Caco-2 (cell line): ENCODE measurements at regions not wholly inside any gene's neighbourhood (a gene's known extent, or its start where the extent isn't known, plus 50 kb on each side); places are given as distances from the start of the nearest gene placed in this dataset.
A peak's percentile ranks its signal among the peaks of the same experiment; 100 is the strongest.

Source experiments
- BruUV-seq: library from RNA; stranded (reverse); fragments of 400-500 nt; replicated peaks from 2 replicates; lab custom pipeline; 2021; lab: Mats Ljungman, UMichigan
- CTCF ChIA-PET: fragments of 300-600 bp; sonication (Branson Sonifier 250); formaldehyde crosslinking; loops from one replicate; lab custom pipeline; 2022; ENCODE audit warnings: antibody characterized with exemption; lab: Charles Lee
- POLR2A ChIA-PET: fragments of 300-600 bp; sonication (Branson Sonifier 250); formaldehyde crosslinking; loops from one replicate; lab custom pipeline; 2022; ENCODE audit warnings: antibody characterized with exemption; lab: Charles Lee
- DNase-seq, 2 experiments: peaks; one replicate each; pipeline versions ENCODE4 v3.0.0 to v3.0.0-alpha.2; 2020 to 2022
- H3K27me3 ChIP-seq: replicated peaks from 2 replicates; pipeline ENCODE4 v1.6.0; 2011; ENCODE audit warnings: low read length; ENCODE audit not compliant: control insufficient read depth, insufficient read depth
- H3K36me3 ChIP-seq: 2 replicates; pipeline ENCODE4 v1.5.1; 2011; ENCODE audit warnings: low read length; ENCODE audit not compliant: control insufficient read depth, insufficient read depth
- H3K4me1 ChIP-seq: fragments of 250-450 bp; sonication (Bioruptor Pico); 2 replicates; pipeline ENCODE4 v1.5.1; 2020; ENCODE audit warnings: mild to moderate bottlenecking
- H3K4me3 ChIP-seq: 2 replicates; pipeline ENCODE4 v1.5.1; 2011; ENCODE audit warnings: low read depth, mild to moderate bottlenecking, control low read depth, low read length
- H3K9me3 ChIP-seq: fragments of 250-450 bp; sonication (Bioruptor Pico); 2 replicates; pipeline ENCODE4 v1.5.1; 2020; ENCODE audit warnings: mild to moderate bottlenecking, moderate library complexity
- H3K27ac Mint-ChIP-seq: one replicate; pipeline ENCODE4 v1.8.0; 2022; ENCODE audit warnings: mixed read lengths; ENCODE audit not compliant: unreplicated experiment
- H3K27me3 Mint-ChIP-seq: one replicate; pipeline ENCODE4 v1.8.0; 2022; ENCODE audit warnings: mixed read lengths; ENCODE audit not compliant: insufficient read depth, unreplicated experiment
- H3K36me3 Mint-ChIP-seq: one replicate; pipeline ENCODE4 v1.8.0; 2022; ENCODE audit warnings: mild to moderate bottlenecking, mixed read lengths; ENCODE audit not compliant: insufficient read depth, unreplicated experiment
- H3K4me1 Mint-ChIP-seq: one replicate; pipeline ENCODE4 v1.8.0; 2022; ENCODE audit warnings: low read depth, mixed read lengths; ENCODE audit not compliant: unreplicated experiment
- H3K4me3 Mint-ChIP-seq: one replicate; pipeline ENCODE4 v1.8.0; 2022; ENCODE audit warnings: mild to moderate bottlenecking, moderate library complexity, mixed read lengths; ENCODE audit not compliant: unreplicated experiment
- H3K9me3 Mint-ChIP-seq: one replicate; pipeline ENCODE4 v1.8.0; 2022; ENCODE audit warnings: mixed read lengths; ENCODE audit not compliant: unreplicated experiment
- intact Hi-C: fragments of 100-400 bp; cut with micrococcal nuclease; formaldehyde crosslinking; loops from one replicate; pipeline ENCODE4 v1.10.0; 2022; ENCODE audit not compliant: unreplicated experiment
- TF ChIP-seq, protein P1 (sequence below), 2 experiments: fragments of 200-600 bp in 1 of 2; IDR thresholded peaks; 1 replicate in 1 of 2; 2 replicates in 1 of 2; pipeline versions ENCODE4 v1.5.1 to v1.8.0; 2011 to 2022; ENCODE audit warnings: antibody characterized with exemption in 1 of 2, control low read depth in 1 of 2, inconsistent platforms in 1 of 2, low read depth in 1 of 2, low read length in 1 of 2, mild to moderate bottlenecking in 1 of 2, moderate library complexity in 1 of 2; ENCODE audit not compliant: insufficient read depth in 1 of 2, severe bottlenecking in 1 of 2, unreplicated experiment in 1 of 2

DNA sequence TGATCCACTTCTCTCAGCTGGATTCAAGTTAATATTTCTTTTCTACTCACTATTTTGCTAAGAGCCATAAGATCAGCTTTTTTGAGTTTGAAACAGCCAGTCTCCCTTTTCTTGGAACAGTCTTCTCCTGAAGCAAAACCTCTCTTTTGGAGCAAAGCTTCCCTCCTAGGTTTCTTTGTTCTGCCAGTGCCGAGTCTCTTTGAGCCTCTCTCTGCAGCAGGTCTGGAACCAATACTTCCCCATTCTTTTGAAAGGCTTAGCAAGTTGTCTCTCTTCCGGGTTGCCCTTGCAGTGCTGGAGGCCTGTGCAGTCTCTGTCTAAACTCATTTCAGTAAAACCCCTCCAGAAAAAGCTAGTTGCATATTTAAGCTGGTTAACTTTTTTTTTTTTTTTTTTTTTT, 454.8 kb downstream of the NOVA1 start:
- H3K36me3 Mint-ChIP-seq: no peaks in the 10 kb centered on the region
- BruUV-seq: no TSS peak
- Histone ChIP-seq H3K4me3 (no peak overlapping the region), H3K9me3 (no peaks in the 10 kb centered on the region), H3K27me3 (no peaks in the 10 kb centered on the region), H3K4me1 (0 out of 2 replicates have a peak, but pooled peaks cover 6% of the 10 kb centered on the region), H3K36me3 (no peaks in the 10 kb centered on the region)
- TF ChIP-seq, protein P1, sequence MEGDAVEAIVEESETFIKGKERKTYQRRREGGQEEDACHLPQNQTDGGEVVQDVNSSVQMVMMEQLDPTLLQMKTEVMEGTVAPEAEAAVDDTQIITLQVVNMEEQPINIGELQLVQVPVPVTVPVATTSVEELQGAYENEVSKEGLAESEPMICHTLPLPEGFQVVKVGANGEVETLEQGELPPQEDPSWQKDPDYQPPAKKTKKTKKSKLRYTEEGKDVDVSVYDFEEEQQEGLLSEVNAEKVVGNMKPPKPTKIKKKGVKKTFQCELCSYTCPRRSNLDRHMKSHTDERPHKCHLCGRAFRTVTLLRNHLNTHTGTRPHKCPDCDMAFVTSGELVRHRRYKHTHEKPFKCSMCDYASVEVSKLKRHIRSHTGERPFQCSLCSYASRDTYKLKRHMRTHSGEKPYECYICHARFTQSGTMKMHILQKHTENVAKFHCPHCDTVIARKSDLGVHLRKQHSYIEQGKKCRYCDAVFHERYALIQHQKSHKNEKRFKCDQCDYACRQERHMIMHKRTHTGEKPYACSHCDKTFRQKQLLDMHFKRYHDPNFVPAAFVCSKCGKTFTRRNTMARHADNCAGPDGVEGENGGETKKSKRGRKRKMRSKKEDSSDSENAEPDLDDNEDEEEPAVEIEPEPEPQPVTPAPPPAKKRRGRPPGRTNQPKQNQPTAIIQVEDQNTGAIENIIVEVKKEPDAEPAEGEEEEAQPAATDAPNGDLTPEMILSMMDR (IDR thresholded peaks at IDR 0.05; ENCODE audit: insufficient read depth in 1 of 2, low read depth in 1 of 2, low read length in 1 of 2, severe bottlenecking in 1 of 2, unreplicated experiment in 1 of 2): no peak
- H3K4me1 Mint-ChIP-seq: no peaks in the 10 kb centered on the region
- H3K9me3 Mint-ChIP-seq: no peaks in the 10 kb centered on the region
- H3K4me3 Mint-ChIP-seq: no peak overlapping the region
- DNase-seq: no peak
- peaks cover 10% of the 10 kb centered on the region for H3K27me3 Mint-ChIP-seq
- POLR2A ChIA-PET: no interaction called here
- no peak overlapping the region for H3K27ac Mint-ChIP-seq
- CTCF ChIA-PET: no interaction called here
- intact Hi-C loops: no loop called here

DNA sequence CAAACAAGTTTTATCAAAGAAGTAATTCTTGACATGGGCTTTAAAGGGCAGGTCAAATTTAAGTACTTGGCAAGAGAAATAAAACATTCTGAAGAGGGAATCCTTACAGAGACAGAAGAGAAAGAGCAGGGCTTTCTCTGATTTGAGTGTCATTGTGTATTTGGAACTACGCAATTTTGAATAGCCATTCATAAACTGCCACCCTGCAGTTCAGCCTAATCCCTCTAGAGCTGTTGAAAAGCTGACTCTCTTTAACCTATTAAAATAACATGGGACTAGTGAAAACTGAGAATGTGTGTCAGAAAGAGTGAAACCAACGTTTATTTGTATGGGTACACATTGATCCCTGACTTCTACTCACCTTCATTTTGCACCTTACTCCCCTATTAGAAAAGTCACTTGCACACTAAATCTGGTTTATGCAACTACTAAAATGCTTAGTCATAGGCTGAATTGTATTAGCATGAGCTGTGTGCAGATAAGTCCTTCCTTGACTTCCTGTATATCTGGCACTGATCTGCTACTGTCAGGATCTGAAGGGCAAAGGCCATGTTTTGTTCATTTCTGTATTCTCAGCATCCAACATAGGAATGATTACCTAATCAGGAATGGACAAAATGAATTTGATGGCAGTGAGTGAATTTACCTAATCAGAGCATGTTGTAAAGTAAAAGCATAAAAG, 458.9 kb downstream of the NOVA1 start:
- no peak for DNase-seq
- ChIA-PET CTCF (no interaction called here), POLR2A (no interaction called here)
- H3K36me3 Mint-ChIP-seq: no peaks in the 10 kb centered on the region
- peaks cover 7% of the 10 kb centered on the region for H3K9me3 Mint-ChIP-seq
- no peaks in the 10 kb centered on the region for H3K4me1 Mint-ChIP-seq
- Histone ChIP-seq H3K4me3 (no peak overlapping the region), H3K27me3 (no peaks in the 10 kb centered on the region), H3K36me3 (no peaks in the 10 kb centered on the region), H3K4me1 (0 out of 2 replicates have a peak, but pooled peaks cover 6% of the 10 kb centered on the region), H3K9me3 (no peaks in the 10 kb centered on the region)
- no peak overlapping the region for H3K4me3 Mint-ChIP-seq
- BruUV-seq: no TSS peak
- H3K27ac Mint-ChIP-seq: no peak overlapping the region
- TF ChIP-seq, protein P1 (IDR thresholded peaks at IDR 0.05; ENCODE audit: insufficient read depth in 1 of 2, low read depth in 1 of 2, low read length in 1 of 2, severe bottlenecking in 1 of 2, unreplicated experiment in 1 of 2): no peak
- intact Hi-C loops: no loop called here
- peaks cover 2% of the 10 kb centered on the region for H3K27me3 Mint-ChIP-seq

DNA sequence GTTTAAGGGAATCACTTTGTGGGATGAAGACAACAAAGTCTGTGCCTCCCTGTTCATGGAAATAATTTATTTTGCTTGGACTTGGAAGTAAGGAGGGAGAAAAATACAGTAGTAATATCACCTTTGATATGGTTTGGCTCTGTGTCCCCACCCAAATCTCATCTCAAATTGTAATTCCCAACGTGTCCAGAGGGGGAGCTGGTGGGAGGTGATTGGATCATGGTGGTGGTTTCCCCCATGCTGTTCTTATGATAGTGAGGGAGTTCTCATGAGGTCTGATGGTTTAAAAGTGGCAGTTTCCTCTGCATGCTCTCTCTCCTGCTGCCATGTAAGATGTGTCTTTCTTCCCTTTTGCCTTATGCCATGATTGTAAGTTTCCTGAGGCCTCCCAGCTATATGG, 460.7 kb downstream of the NOVA1 start:
- H3K4me1 Mint-ChIP-seq: no peaks in the 10 kb centered on the region
- H3K9me3 Mint-ChIP-seq: peaks cover 7% of the 10 kb centered on the region
- ChIA-PET CTCF (no interaction called here), POLR2A (no interaction called here)
- TF ChIP-seq, protein P1 (IDR thresholded peaks at IDR 0.05; ENCODE audit: insufficient read depth in 1 of 2, low read depth in 1 of 2, low read length in 1 of 2, severe bottlenecking in 1 of 2, unreplicated experiment in 1 of 2): peak in 1 of 2 experiments; percentile 34
- no peaks in the 10 kb centered on the region for H3K27me3 Mint-ChIP-seq
- no peaks in the 10 kb centered on the region for H3K36me3 Mint-ChIP-seq
- no TSS peak for BruUV-seq
- Histone ChIP-seq H3K36me3 (no peaks in the 10 kb centered on the region), H3K4me1 (0 out of 2 replicates have a peak, but pooled peaks cover 6% of the 10 kb centered on the region), H3K9me3 (no peaks in the 10 kb centered on the region), H3K27me3 (no peaks in the 10 kb centered on the region), H3K4me3 (no peak overlapping the region)
- intact Hi-C loops: no loop called here
- DNase-seq: peak in 1 of 2 experiments; percentile 19
- H3K27ac Mint-ChIP-seq: no peak overlapping the region
- no peak overlapping the region for H3K4me3 Mint-ChIP-seq
